Kidney epithelial cell (primary cell): ENCODE measurements at regions not wholly inside any gene's neighbourhood (a gene's known extent, or its start where the extent isn't known, plus 50 kb on each side); places are given as distances from the start of the nearest gene placed in this dataset.

Experiments
- DNase-seq: peaks from one replicate; pipeline ENCODE4 v3.0.0-alpha.2; 2010; ENCODE audit warnings: low read depth
- H3K27me3 ChIP-seq: 2 replicates; pipeline ENCODE4 v1.6.0; 2011; ENCODE audit warnings: low read length; ENCODE audit not compliant: control insufficient read depth, insufficient read depth
- H3K36me3 ChIP-seq: 2 replicates; pipeline ENCODE4 v1.5.1; 2011; ENCODE audit warnings: low read length; ENCODE audit not compliant: control insufficient read depth, insufficient read depth
- H3K4me3 ChIP-seq: 2 replicates; pipeline ENCODE4 v1.5.1; 2011; ENCODE audit warnings: low read depth, mild to moderate bottlenecking, control low read depth, low read length
- TF ChIP-seq, protein P1 (sequence below): IDR thresholded peaks from 2 replicates; pipeline ENCODE4 v1.5.1; 2011; ENCODE audit warnings: mild to moderate bottlenecking, moderate library complexity, low read length, control low read depth, inconsistent platforms; ENCODE audit not compliant: insufficient read depth, poor library complexity, severe bottlenecking

DNA sequence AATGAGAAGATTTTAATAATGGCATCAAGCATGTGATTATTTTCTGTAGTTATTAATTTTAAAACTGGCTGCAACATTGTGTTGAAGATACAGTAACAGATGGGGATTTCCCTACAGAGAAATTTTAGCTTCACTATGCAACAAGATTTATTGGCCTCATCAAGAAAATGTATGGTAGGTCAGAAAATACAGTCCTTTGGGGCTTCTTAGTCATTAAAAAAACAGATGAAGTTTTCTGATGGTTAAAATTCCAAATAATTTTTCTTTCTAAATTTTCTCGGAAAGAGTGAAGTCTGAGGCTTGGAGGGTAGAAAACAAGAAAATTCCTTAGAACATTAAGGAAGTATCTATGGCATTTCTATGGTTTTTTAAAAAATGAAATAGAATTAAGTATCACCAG, 1790.8 kb upstream of the PCDH20 start:
- TF ChIP-seq, protein P1, sequence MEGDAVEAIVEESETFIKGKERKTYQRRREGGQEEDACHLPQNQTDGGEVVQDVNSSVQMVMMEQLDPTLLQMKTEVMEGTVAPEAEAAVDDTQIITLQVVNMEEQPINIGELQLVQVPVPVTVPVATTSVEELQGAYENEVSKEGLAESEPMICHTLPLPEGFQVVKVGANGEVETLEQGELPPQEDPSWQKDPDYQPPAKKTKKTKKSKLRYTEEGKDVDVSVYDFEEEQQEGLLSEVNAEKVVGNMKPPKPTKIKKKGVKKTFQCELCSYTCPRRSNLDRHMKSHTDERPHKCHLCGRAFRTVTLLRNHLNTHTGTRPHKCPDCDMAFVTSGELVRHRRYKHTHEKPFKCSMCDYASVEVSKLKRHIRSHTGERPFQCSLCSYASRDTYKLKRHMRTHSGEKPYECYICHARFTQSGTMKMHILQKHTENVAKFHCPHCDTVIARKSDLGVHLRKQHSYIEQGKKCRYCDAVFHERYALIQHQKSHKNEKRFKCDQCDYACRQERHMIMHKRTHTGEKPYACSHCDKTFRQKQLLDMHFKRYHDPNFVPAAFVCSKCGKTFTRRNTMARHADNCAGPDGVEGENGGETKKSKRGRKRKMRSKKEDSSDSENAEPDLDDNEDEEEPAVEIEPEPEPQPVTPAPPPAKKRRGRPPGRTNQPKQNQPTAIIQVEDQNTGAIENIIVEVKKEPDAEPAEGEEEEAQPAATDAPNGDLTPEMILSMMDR: no peak
- H3K4me3 ChIP-seq: no peak overlapping the region
- H3K27me3 ChIP-seq: no peaks in the 10 kb centered on the region
- DNase-seq: no peak
- no peaks in the 10 kb centered on the region for H3K36me3 ChIP-seq

DNA sequence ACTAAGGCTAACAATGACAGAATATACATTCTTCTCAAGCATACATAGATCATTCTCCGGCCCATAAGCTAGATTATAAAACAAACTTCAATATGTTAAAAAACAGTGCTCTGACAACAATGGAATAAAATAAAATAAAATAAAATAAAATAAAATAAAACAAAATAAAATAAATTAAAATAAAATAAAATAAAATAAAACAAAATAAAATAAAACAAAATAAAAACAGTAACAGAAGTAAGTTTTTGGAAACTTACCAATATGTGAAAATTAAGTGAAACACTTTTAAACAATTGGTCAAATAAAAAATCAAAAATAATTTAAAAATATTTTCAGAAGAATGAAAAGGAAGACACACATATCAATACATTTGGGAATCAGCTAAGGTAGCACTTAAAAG, 1785.8 kb upstream of the PCDH20 start:
- no peaks in the 10 kb centered on the region for H3K36me3 ChIP-seq
- no peaks in the 10 kb centered on the region for H3K27me3 ChIP-seq
- TF ChIP-seq, protein P1: no peak
- no peak overlapping the region for H3K4me3 ChIP-seq
- DNase-seq: no peak

DNA sequence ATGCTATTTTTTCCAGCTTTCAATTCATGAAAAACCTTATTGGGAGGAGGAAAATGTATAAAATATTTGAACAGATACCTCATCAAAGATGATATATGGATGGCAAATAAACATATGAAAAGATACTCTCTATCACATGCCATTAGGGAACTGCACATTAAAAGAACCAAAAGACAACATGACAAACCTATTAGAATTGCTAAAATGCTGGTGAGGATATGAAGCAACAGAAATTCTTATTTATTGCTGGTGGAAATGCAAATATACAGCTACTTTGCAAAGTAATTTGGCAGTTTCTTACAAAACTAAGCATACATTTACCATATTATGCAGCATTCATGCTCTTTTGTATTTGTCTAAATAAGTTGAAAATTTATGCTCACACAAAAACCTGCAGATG, 1783.9 kb upstream of the PCDH20 start:
- Histone ChIP-seq H3K36me3 (no peaks in the 10 kb centered on the region), H3K27me3 (no peaks in the 10 kb centered on the region), H3K4me3 (no peak overlapping the region)
- DNase-seq: no peak
- TF ChIP-seq, protein P1: no peak

DNA sequence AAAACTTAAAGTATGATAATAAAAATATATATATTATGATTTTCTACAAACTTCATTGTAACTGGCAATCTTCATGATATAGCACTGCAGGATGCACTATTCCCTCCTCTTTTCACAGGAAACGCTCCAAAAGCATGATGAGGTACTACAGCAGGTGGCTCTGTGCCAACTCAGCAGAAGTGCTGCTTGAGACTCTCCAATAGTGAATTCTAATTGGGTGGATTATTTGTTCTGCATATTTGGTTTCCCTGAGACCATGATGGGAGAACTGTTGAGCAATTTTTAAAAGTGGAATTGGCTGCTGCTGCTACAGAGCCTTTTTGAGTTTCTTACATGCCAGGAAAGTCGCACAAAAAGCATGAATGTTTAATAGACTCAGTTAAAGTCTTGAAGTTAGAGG, 1782.4 kb upstream of the PCDH20 start:
- no peak for DNase-seq

DNA sequence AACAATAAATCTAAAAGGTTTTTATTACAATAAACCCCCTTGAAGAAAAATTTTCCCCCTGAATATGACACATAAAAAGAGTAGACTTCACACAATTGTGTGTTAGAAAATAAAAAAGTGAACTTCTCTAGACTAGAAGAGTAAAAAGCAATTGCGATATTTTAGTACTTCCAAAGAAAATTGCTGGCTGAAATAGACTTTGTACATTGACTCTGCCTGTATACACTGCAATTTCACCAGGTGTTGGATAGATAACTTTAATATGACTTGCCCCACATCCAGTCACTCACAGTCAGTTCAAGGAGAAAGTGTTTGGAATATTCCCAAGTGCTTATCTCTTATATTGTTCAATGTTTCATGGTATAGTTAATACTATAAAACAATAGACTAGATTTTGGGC, 1780.1 kb upstream of the PCDH20 start:
- DNase-seq: no peak
- Histone ChIP-seq H3K27me3 (no peaks in the 10 kb centered on the region), H3K36me3 (no peaks in the 10 kb centered on the region), H3K4me3 (no peak overlapping the region)
- TF ChIP-seq, protein P1: no peak

More for the DNA sequence above, 1782.4 kb upstream of the PCDH20 start:
- TF ChIP-seq, protein P1: no peak
- Histone ChIP-seq H3K4me3 (no peak overlapping the region), H3K27me3 (no peaks in the 10 kb centered on the region), H3K36me3 (no peaks in the 10 kb centered on the region)

DNA sequence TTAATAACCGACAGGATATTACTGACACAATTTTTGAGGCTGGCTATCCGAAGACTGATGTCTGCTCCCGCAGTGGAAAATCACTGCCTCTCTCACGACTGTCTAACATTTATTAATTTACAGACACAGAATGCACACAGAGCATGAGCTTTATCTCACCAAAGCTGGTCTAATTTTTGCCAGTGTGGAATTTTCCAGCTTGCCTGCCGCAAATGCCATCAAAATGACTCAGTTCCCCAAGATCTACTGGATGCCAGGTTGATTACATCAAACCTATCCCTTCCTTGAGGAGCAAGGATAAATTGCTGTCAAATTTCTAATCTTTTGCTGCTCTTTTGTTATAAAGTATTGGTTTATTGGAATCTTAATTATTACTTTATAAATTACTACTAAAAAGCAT, 1775.1 kb upstream of the PCDH20 start:
- Histone ChIP-seq H3K4me3 (no peak overlapping the region), H3K27me3 (no peaks in the 10 kb centered on the region), H3K36me3 (no peaks in the 10 kb centered on the region)
- TF ChIP-seq, protein P1: no peak
- peak; percentile 69 for DNase-seq
